Pulmonary artery endothelial cell (primary cell): ENCODE measurements at regions not wholly inside any gene's neighbourhood (a gene's known extent, or its start where the extent isn't known, plus 50 kb on each side); places are given as distances from the start of the nearest gene placed in this dataset.

Experiments used
- DNase-seq: peaks from one replicate; pipeline ENCODE4 v3.0.0-alpha.2; 2011; ENCODE audit warnings: low read depth, low spot score

DNA sequence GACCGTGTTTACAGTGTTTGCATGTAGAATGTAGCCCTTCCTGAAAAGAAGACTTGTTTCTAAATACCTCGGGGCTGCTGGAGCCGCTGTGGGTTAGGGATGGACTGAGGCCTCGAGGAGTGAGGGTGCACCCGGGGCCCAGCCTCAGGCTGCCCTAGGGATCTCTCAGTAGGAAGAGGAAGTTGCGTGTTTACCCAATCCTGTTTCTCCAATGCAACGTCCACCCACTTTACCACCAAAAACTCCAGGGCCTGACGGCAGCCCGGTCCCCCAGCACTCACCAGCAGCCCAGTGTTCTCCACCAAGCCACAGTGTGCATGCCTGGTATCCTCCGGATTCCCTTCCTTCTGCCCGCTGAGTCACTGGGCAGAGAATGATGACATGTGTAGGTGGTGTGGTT is 255.8 kb downstream of the GLI2 start:
- DNase-seq: no peak

DNA sequence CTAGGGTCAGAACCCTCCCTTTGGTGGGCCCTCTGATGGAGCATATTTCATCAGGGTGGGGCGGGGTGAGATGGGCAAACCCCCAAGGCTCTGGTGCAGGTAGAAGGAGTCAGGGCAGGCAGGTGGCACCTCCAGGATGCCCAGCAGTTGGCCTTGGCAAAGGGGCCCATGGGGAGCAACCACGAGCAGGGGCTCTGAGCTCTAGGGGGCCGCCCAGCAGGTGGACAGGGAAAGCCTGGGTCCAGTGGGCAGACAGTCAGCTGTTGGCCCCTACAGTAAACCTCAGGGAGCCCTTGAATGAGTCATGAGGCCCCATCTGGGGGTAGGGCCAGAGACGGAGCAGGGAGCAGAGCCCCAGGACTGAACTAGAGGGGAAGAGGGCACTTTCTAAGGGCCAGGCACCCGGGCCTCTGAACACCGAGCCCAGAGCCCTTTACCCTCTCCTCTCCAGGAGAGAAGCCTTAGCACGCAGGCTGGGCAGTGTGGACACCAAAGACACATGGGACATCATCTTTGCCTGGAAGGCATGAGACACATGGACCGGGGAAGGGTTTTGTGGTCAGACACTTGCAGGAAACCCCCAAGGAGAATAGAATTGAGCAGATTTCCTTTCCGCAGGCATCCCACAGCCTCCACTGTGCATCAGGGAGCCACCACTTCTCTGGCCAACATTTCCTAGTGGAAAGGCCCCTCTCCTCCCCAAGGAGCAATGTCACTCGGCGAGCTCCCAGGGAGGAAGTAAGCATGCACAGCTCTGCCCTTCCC is 257.3 kb downstream of the GLI2 start:
- DNase-seq: no peak

DNA sequence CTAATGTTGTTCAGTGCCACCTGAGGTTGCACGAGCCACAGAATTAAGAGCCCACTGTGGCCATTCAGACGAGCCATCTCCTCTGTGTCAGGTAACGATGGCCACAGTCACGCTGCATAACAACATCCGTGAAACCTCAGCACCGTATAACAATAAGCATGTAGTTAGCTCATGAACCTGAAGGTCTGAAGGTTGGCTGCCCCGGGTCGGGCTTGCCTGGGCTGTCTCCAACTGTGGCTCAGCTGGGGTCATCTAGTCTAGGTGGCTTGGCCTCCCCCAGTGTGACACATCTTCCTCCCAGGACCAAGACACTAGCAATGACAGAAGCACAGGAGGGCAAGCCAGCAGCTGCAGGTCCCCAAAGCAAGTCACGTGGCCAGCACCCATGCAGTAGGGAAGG is 258.0 kb downstream of the GLI2 start:
- no peak for DNase-seq

DNA sequence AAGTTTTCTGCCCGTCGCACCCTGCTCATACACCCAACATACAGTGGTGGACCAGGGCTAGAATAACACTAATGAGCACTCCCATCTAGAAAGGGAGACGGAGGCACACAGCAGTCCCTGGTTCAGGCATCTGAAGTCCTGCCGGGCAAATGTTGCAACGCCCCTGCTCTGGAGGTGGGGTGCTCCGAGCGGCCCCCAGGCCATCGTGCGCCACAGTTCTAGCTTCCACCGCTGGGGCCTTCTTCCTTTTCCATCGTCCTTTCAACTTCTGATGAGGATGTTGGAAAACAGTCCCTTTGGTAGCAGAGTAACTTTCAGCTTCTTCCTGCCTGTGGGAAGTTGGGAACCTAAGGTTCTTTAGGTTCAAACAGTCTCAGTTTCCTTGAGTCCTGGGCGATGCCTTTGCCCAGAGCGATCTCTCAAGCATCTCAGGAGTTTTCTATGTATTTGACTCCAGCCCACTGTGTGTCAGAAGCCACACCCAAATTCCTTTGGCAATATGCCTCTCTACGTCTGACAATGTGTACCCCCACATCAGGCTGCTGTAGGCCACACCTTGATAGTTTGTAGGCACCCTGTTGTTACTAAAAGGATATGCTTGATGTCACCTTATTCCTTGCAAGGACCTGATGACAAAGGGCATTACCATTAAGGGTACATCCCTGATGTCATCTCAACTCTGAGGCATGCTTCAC is 258.8 kb downstream of the GLI2 start:
- DNase-seq: no peak

DNA sequence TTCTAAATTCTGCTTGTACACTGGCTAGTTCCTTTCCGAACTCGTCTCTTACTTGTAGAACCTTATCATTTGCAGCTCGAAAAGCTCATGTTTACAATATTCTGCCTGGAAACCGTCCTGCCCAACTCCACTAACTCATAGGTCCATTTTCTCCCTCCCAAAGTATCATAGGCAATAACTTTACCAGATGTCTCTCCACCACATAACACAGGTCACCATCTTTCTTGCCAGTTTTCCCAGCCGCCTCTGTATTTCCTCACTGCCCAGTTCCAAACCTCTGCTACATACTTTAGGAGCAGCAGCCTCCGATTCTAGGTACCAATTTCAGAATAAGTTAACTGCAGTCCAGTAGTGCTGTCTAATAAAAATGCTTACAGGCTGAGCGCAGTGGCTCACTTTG is 259.5 kb downstream of the GLI2 start:
- DNase-seq: no peak

DNA sequence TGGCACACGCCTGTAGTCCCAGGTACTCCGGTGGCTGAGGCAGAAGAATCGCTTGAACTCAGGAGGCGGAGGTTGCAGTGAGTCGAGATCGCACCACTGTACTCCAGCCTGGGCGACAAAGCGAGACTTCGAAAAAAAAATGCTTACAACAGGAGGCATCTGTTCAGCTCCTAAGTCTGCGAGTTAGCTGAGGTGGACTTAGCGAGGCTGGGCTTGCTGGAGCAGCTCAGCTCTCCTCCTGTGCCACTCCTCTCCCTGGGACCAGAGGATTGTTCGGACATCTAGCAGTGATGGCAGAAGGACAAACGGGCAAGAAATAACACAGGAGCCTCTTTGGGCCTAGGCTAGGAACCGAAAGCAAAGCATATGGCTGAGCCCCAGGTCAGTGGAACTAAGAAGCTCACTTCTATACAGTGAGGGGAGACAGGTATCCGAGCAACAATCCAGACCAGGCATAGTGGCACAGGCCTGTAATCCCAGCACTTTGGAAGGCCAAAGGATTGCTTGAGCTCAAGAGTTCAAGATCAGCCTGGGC is 260.1 kb downstream of the GLI2 start:
- no peak for DNase-seq

DNA sequence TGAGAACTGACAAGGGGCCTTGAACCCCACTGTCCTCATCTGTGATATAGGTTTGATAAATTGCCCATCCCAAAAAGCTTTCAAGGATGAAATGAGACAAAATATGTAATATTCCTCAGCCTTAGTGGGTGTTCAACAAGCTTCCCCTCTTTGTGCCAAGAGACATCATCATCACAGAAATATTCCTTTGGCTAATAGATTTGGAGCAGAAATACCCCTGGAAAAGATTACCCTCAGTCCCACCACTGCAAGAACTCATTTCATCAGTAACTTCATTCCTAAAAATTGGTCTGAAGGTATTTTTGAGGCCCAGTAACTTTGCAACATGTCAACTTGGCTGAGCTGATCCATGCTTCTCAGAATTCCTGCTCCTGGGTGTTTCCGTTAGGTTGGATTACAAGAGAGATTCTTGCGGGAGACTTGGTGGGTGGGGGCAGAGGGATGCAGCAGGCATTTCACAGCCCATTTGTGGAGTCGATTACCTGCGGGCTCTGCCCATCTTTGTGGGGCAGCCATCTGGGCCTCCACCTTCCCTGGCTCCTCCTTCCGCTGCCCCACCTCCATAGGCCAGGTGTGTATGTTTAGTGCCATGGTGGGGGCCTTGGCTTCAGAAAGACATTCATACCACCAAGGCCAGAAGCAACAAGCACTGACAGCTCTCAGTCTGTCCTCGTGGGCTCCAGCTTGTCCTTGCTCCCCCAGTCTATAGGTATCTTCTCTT is 263.9 kb downstream of the GLI2 start:
- DNase-seq: no peak

DNA sequence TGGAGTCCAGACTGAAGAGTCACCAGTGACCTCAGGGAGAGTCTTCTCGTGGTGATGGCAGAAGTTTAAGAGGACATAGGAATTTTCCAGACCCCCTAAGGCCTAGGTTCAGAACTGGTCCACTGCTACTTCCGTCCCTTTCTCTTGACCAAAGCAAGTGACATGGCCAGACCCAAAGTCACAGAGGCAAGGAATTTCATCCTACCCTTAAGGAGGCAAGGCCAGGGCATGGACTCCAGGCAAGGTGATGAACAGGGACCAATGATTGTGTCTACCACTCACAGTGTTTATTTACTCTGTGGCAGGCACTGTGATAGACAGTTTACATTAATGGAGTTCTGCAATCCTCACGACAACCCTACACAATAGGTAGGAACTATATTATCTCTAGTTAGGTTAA is 265.1 kb downstream of the GLI2 start:
- no peak for DNase-seq

DNA sequence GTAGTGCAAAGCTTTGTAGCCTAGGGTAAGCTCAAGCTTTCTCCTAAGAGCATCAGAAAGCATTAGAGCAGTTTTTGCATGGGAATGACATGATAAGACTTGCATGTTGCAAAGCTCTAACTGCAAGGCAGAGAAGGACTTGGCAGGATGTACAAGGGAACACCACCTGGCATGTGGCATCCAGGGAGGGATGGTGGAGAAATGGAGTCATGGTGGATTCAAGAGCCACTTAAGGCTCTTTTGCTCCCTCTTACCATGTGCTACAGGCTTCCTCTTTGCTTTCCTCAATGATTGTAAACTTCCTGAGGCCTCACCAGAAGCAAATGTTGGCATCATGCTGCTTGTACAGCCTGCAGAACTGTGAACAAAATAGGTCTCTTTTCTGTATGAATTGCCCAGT is 266.0 kb downstream of the GLI2 start:
- no peak for DNase-seq

DNA sequence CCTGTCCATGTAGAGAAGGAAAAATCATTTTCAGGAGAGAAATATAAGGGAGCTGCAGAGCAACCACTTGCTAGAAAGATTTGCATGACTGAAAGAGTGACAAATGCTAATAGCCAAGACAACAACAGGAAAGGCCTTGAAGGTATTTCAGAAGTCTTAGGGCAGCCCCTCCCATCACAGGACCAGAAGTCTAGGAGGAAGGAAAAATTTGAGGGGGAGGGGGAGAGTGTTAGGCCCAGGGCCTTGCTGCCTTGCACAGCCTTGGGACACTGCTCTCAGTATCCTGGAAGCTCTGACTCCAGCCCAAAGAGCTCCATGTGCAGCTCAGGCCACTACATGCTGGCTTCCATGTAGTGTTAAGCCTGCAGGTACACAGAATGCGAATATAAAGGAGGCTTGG is 266.9 kb downstream of the GLI2 start:
- DNase-seq: no peak

DNA sequence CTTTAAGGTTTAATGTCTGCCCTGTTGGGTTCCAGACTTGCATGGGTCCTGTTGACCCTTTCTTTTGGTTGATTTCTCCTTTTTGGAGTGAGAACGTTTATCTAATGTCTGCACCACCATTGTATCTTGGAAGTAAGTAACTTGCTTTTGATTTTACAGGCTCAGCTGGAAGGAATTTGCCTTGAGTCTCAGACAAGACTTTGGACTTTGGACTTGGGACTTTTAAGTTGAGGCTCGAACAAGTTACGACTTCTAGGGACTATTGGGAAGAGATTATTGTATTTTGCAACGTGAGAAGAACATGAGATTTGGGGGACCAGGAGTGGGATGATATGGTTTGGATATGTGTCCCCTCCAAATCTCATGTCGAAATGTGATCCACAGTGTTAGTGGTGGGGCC is 267.7 kb downstream of the GLI2 start:
- no peak for DNase-seq

DNA sequence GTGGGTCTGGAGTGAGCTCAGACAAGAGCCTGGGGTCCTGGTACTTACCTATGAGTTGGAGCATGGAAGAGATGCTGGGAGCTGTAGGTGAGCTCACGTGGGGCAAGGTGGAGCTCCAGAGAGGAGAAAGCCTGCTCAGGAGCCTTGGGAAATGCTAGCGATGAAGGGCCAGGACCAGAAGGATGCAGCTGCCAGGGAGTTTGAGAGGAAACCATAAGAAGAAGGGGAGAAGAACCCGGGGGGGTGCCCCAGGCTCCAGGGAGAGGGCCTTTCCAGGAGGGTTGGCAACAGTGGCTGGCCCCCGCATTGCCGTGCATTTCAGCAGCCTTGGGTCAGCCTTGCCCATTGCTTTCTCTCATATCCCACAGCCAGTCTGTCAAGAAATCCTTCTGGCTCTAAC is 268.7 kb downstream of the GLI2 start:
- no peak for DNase-seq

DNA sequence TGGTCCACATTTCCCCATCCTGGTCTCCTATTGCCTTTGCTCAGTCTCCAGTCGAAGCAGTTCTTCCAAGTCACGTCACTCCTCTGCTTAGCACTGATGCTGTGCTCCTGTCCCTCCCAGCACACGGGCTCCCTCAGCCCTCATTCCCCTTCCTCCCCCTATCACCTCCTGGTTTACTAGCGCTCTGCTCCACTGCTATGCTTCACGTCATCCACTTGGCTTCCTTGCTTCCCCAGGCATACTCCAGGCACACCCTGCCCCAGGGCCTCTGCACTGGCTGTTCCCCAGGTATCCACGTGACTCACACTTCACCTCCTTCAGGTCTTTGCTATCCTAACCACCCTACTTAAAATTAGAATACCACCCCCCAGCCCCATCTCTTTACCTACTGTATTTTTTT is 269.3 kb downstream of the GLI2 start:
- DNase-seq: no peak

DNA sequence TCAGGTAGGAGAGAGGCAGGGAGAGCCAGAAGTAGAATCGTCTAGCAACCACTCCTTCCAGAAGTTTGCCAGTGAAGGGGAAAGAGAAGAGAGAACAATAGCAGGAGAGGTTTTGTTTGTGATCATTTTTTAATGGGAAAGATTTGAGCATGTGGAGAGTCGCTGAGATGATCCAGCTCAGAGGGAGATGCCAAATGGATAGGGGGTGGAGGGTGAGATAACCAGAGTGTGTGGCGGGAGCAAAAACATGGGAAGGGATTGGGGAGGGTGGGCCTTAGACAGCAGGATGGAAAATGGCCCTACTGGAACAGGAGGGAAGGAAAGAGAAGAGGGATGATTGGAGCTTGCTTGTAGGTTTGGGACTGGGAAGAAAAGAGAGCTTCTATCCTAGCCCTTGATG is 269.8 kb downstream of the GLI2 start:
- DNase-seq: no peak

DNA sequence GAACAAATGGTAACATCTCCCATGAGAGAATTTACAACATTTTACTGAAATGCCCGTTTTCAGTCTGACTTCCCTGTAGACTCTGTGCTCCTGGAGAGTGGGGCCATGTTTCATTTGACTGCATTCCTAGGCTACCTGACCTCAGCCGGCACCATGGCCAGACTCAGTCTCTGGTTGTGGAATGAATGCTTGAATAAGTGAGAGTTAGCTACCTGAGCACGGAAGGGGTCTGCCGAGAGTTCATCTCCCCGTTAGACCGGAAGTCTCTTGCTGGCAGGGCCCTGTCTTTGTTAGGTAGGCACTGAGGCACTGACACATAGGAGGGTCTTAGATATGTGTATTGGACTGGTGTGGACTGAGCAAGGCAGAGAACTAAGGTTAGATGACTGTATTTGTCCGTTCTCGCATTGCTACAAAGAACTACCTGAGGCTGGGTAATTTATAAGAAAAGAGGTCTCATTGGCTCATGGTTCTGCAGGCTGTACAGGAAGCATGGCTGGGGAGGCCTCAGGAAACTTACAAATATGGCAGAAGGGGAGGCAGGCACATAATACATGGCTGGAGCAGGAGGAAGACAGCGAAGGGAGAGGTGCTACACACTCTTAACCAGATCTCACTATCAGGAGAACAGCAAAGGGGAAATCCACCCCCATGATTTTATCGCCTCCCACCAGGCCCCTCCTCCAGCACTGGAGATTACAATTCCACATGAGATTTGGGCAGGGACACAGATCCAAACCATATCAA is 271.2 kb downstream of the GLI2 start:
- DNase-seq: no peak

DNA sequence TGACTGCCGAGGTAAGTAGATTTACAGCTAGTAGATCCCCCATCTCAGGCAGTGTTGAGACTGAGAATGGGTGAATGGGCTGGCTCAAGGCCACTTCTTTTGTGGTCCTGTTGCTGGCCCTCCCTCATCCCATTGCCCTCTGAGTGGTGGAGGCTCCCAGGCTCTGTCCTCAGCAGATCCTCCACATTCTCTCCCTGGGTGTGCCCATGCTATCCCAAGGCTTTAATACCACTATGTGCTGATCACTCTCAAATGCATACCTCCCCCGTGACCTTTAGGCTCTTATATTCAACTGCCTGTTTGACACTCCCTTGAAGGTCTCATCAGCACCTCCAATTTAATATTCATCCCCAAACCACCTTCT is 271.8 kb downstream of the GLI2 start:
- no peak for DNase-seq

DNA sequence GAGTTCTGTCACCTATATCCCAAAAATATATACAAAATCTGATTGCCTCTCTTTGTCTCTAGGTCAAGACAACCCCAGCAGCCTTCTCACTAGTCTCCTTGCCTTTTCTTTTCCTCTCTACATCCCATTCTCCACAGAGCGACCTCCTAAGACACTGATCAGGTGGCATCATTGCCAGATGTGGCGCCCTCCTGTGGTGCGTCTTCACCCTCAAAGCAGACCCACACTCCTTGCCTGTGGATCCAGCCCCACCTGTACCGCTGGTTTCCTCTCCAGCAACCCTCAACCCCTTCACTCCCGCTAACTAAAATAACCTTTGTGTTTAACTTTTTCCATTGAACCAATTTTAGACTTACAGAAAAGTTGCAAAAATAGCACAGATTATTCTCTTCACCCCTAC is 273.3 kb downstream of the GLI2 start:
- no peak for DNase-seq

DNA sequence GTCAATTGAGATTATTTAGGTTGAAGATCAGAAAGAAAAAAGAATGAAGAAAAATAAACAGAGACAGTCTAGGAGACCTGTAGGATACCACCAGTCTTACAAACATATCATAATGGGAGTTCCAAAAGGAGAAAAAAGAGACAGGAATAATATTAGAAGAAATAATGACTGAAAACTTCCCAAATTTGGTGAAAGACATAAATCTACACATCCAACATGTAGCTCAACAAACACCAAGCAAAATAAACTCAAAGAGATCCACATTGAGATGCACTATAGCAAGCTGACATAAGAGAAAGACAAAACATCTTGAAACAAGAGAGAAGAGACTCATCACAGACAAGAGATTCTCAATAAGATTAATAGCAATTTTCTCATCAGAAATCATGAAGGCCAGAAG is 274.0 kb downstream of the TFCP2L1 start:
- no peak for DNase-seq

DNA sequence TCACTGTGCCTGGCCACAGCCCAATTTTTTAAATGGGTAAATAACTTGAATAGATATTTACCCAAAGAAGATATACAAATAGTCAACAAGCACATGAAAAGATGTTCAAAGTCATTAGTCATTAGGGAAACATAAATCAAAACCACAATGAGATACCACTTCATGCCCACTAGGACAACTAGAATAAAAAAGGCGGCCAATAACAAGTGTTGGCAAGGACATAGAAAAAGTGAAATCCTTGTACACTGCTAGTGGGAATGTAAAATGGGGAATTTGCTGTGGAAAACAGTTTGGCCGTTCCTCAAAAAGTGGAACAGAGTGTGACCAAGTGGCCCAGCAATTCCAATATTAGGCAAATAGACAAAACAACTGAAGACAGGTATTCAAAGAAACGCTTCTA is 270.1 kb downstream of the TFCP2L1 start:
- no peak for DNase-seq

DNA sequence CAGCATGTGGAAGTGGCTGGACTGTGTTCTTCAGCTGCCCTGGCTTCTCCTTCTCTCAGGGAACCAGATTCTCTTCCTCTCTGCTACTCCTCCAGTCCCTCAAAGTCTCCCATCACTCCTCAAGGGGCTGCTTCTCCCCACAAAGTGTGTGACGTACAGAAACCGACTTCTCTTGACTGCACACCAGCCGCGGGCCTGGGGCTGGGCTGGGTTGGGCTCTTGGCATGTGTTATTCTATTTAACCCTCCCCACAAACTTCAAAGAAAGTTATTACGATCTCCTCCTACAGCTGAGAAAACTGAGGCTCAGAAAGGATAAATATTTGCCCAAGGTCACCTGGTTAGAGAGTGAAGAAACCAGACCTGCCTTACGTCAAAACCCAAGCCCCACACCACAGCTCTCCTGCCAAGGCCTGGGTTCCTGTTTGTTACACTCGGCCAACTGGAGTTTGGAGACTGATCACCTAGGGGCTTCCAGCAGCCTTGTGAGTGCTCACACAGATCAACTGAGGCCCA is 269.0 kb downstream of the TFCP2L1 start:
- DNase-seq: no peak

DNA sequence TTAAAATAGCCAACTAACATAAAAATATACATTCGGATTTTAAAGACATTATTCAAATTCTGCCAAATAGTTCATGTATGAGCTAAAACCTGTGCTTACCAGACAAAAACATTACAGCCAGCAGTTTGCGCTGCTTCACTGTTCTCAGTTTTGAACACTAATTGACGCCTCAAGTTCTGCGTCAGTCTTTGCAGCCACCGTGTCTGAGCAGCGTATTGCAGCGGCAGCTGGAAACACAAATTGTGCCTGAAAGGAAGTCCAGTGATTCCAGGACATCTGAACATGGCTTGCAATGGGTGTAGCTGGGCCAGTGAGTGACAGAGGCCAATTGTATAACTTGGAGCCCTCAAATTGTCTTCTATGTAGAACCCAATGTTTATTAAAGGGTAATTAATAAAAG is 267.6 kb downstream of the TFCP2L1 start:
- no peak for DNase-seq
